Kasumi-1 (cell line): ENCODE measurements at regions not wholly inside any gene's neighbourhood (a gene's known extent, or its start where the extent isn't known, plus 50 kb on each side); places are given as distances from the start of the nearest gene placed in this dataset.
A peak's percentile ranks its signal among the peaks of the same experiment; 100 is the strongest.
"Not testable (repeated sequence)": the region's sequence is repeated elsewhere in the genome, so short reads cannot be mapped to it uniquely, and the experiment has no call there.

ENCODE experiments used
- DNase-seq, 2 experiments: peaks; one replicate each; lab custom pipeline; 2025; lab: John Stamatoyannopoulos, UW

DNA sequence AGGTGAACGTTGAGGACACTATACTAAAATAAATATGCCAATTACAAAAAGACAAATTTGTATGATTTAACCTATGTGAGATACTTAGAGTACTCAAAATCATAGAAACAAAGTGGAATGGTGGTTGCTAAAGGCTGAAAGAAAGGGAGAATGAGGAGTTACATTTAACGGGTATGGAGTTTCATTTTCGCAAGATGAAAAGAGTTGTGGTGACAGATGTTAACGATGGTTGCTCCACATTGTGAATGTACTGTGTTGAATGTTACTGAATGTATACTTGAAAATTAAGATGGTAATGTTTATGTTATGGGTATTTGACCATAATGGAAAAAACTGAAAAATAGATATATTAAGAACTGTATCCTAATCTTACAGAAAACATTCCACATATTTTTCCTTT, 51.3 kb upstream of the MOCS2 start:
- no peak for DNase-seq

DNA sequence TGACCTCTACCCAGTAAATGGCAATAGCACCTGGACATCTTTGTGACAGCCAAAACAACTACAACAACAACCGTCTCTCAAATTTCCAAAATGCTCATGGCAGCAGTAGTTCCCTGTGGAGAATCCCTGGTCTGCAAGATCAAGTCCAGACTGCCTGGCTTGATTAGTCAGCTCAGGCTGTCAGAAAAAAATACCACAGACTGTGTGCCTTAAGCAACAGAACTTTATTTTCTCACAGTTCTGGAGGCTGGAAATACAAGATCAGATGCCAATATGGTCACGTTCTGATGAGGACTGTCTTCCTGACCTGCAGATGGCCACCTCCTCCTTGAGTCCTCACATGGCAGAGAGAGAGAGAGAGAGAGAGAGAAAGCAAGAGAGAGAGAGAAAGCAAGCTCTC, 52.3 kb upstream of the MOCS2 start:
- no peak for DNase-seq

DNA sequence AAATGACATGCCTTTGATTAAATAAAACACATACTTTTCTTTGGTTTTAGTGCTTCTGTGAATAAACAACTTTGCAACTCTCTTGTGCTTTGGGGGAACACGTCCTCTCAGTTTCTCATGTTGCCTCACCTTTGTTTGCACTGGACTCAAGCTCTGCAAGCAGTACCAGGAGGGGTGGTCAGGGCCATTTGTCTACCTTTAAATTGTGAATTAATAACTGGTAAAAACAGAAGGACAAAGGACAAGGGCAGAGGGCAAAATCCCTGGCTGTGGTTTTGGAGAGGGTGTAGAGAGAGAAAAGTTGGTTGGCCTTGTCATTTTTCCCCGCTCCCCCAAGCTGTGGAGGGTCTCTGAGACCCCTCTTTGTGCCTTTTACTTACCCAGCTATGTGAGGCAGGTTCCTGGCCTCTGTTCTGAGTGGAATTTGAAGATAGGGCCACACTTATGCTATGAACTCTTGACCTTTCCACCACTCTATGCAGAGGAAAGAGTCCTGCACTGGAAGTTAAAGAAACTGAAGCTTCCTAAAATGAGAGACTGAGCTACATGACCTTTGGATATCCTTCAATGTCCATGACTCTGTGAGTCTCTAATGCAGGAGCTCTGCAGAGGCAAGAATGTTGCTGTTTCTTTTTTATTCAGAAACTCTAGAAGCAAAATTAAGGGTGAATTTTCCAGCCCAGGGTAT, 55.1 kb upstream of the MOCS2 start:
- no peak for DNase-seq

DNA sequence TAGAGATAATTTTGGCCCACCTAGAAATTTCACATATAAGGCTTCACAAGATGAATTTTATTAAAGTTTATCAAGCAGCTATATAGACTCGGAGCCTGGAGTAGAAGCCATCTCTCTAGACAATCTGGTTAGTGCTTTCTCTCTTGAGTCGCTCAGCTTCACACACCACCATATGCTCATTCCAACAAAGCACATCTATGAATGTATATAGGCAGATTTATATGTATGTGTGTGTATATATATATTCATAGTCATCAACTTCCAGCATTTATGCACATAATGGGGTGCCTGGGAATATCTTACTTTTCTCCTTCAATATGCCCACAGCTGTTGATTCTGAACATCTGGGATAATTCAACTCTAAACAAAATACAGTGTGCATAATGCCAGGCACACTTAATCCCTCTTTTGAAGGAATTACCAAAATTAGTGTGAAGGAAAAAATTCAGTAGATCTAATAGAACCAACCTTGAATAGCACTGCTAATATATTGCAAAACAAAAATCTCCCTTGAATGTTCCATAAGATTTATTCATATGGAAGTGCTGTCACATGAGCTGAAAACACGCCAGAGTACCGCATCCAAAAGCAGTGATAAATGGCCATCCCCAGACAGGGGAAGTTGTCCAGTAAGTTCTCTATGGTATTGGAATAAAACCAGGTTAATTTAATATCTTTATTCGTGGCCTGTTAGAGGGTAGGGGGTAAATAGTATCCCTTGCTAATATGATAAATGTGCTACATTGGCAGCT, 56.0 kb upstream of the MOCS2 start:
- DNase-seq, result no peak

DNA sequence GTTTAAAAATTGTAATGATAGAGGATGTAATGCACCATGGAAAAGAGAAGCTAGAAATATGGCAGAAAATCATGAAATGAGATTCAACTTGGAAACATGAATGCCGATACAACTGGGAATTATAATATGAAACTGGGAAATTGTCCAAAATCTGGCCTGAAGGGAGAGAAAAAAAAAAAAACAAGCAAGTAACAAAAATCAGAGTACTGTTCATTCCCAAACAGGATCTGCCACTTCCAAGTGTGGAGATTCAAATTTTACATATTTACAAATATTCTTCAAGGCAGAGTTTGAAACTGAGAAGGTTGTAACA, 56.6 kb upstream of the MOCS2 start:
- DNase-seq, result no peak

DNA sequence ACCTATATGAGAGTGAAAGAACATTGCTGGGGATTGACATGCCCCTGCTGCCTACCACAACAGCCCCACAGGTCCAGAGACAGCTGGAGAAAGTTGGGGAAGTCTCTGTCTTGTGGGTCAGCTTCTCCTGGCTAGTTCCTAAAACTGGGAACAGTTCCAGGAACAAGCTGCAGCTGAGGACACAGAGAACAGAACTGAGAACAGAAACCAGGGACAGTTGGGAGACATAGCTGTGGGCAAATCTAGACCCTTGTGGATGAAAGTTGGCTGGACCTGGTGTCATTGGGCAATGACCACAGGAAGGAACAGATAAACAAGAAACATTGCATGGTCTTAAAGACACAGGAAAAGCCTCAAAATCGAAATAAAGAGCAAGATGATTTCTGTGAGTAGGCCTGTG, 58.3 kb upstream of the MOCS2 start:
- DNase-seq, result no peak

DNA sequence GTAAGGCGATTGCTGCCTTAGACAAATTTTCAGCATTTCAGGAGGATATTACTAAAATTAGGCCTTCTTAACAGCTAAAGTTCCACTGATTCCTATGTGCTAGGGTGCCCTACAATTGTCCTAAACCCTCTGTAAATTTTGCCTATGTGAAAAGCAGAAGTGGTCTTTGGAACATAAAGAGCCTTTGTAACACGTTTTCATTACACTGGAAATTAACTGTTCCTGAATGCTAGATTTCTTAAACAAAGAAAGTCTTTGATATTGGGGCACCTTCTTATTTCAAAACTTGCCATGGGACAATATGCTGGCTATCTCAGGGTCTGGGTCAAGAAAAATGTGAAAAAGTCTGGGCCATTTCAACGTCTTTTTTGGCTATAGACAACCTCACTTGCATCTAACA, 60.4 kb upstream of the MOCS2 start:
- no peak for DNase-seq

DNA sequence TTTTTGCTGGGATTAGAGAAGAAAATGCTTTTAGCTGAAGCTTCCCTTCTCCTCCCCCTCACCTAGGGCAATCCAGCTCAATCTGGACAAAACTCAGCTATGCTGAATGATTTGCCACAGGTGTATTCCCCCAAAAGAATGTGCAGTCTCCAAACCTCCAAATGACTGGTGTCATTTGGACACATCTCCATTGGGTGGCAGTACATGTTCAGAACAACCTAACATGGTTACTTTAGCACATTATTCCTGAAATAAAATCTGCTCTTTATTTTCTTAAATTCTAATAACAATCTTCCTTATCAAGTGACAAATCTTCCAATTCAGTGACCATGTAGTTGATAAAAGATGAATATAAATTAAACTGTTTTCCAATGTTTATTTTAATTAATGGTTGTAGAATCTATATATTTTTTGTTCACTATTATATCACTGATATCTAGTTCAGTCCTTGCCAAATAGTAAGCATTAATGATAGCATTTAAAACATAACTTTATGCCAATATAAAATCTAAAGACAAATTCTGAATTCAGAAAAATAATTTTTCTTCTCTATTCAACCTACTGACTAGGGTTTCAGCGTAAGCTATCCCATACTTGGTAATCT, 61.3 kb upstream of the MOCS2 start:
- DNase-seq, result peak; percentile 17 to 43

DNA sequence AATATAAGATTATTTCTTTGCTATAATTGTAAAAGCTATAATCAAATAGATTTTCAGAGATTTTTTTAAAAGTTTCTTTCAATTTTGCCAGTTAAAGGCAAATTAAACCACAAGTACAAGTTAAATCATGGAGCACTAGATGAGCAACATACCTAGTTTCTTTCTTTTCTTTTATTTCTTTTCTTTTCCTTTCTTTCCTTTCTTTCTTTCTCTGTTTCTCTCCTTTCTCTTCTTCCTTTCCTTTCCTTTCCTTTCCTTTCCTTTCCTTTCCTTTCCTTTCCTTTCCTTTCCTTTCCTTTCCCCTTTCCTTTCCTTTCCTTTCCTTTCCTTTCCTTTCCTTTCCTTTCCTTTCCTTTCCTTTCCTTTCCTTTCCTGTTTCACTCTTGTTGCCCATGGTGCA, 62.5 kb upstream of the MOCS2 start:
- DNase-seq, result not testable (repeated sequence)

DNA sequence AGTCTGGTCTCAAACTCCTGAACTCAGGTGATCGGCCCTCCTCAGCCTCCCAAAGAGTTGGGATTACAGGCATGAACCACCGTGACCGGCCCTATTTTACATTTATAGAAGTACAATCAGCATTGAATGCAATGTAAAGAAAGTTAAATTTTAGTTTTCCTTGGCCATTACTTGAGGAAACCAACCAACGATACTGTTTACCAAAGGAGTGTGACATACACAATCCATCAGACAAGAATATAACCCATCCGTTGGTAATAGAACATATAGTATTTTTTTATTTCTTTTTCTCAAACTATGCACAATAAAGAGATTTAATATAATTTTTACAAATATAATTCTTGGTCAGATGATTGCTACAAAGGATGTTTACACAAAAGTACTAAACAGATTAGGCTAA, 63.1 kb upstream of the MOCS2 start:
- DNase-seq, result no peak

DNA sequence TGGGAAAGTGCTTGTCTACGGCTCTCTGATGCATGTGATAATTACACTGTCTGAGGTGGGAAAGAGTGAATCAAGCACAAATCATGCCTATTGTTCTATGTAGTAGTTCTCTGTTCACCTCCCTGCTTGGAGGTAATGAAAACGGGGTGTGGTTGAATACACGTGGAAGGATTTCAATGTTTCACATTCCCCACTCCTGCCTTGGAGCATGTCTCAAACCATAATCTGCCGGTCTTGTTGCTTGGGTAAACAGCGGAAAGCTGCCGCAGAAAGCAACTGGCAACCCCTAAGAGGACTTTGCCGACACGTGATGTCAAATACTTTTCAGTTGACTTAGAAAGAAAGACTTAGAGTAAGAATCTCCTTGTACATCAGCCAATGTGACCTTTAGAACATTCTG, 63.5 kb upstream of the MOCS2 start:
- DNase-seq, result no peak

DNA sequence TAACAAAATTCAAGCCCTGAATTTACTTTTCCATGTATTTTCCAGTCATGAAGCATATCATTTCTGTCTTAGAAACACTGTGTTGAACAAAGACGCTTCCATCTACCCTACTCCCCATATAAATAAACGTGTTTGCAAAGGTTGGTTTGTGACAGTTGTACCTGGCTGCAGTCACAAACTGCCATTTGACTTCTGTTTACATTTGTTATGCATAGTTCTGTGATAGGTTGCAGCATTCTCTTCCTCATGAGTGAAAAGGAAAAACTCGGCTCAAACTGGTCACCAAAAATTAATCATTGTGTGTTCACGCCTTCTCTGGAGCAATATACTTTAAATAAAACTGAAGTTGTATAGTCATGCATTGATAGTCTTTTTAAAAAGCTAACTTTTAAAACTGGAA, 69.3 kb upstream of the MOCS2 start:
- no peak for DNase-seq

DNA sequence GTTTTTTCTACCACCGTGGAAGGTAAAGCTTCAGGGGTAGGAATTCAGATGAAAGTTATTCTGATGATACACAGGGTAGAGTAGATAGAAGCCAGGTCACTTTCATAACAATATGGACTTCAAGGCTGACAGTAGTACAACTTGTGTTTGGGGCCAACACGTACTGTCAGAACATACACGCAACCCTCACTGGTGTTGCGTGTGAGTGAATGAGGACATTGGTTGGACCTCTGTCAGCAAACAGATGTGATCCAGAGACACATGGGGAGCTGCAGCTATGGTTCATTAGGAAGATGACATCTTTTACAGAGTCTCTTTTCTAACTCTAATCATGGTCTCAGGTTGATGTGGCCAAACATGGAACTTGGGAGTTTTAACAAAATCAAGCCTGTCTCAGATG, 70.1 kb upstream of the MOCS2 start:
- DNase-seq, result no peak

DNA sequence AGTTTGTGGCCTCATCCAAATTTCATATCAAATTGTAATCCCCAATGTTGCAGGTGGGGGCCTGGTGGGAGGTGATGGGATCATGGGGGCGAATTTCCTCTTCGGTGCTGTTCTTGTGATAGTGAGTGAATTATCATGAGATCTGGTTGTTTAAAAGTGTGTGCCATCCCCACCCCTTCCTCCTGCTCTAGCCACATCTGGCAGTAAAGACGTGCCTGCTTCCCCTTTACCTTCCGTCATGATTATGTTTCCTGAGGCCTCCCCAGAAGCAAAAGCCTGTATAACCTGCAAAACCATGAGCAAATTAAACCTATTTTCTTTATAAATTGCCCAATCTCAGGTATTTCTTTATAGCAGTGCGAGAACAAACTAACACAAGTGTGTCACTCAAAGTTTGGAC, 71.0 kb upstream of the MOCS2 start:
- peak; percentile 56 to 61 for DNase-seq

DNA sequence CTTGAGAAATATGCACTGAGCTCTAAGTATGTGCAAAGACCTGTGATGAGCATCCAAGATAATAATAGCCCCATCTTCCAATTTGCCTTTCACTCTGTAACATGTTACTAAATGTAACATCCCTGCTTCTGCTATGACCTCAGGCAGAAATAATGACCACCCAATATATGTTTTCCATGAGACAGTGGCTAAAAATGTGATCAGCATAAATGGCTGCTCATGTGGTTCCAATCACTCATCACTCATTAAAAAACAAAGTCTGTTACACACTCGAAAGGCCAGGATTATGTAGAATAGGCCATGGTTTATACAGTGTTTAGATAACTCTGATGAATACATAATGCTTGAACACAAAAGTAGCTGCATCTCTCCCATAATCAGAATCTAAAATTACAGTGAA, 71.4 kb upstream of the MOCS2 start:
- no peak for DNase-seq

DNA sequence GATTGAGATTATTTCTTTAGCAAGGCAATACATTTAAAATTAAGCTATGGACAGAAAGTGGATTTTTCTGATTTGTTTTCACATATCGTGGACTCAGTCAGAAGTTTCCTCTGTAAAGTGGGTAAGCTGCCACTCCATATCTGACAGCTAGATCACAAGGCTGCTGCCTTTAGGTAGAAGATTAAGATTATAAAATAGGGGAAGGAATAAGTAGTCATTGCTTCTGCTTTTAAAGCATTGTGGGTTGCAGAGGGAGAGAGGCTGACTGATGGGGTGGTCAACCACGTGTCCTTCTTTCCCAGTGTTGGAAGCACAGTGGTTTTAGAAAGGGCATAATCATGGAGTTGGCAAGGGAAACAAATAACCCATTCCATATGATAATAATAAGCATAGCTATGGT, 74.3 kb upstream of the MOCS2 start:
- peak in 1 of 2 experiments; percentile 9 for DNase-seq

DNA sequence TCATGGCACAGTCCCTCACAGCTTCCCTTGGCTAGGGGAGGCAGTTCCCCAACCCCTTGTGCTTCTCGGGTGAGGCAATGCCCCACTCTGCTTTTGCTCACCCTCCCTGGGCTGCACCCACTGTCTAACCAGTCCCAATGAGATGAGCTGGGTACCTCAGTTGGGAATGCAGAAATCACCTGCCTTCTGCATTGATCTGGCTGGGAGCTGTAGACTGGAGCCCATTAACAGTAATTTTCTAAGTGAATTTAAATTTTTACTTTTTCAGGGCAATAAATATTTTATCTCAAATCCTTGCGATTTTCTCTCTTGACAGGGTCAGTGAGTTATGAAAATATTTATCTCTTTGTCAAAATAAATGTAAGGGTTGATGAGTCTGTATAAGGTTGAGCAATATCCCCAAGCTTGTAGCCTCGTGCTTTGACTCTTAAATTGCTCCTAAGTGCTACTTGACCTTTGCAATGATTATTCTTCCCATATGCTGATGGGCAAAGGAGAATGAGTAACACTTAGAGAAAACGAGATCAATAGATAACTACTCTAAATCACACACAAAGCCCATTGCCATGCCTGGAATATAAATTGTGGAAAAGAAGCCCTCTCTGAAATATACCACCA, 82.1 kb upstream of the MOCS2 start:
- DNase-seq, result no peak

DNA sequence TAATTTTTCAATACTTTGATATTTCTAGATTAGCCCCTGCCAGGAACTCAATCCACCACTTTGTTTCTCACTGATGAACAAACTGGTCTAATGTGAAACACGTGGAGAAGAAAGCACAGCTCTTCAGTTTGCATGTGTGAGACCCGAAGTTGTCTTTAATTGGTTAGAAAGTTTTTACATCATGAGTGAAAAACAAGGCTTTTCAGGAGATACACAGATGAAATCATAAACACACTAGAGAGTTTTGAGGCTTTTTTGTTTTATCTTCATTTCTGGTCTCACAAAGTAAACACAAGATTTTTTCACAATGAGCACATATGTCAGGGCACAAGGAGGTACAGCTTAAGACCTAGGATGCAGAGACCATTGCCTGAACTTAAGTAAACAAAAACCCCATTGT, 84.5 kb upstream of the MOCS2 start:
- DNase-seq, result no peak

DNA sequence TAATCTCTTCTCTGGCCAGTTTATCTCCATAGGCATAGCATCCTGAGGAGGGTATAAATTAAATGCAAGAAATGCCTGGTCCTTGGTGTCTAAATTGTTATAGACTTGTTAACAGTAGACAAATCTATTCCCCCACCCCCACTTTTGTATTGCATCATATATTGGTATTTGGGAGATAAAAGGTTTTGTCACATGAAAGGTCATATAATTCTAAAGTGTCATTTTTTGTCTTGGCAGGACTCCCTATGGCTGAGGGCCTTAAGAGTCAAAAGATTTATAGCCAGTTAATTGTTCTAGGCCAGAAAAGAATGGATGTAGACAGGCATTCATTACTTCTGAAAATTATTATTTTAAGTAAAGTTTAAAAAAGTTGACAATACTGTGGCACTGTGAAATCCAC, 90.3 kb upstream of the MOCS2 start:
- no peak for DNase-seq

DNA sequence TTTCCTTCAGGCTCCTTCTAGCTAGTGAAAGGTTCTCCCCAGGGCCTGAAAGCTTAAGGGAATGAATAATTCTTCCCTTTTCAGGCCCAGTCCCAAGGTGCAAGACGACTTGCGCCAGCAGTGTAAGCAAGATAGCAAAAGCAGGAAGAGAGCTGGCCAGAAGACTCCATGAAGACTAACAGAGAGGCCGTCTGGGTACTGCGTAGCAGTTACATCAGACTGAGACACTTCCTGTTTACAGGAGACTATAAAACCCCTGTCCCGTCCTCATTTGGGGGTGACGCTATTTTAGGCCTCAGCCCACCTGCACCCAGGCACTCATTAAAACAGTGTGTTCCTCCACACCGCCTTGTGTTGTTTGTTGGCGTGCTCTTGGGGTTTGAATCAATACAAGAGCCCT, 90.7 kb upstream of the MOCS2 start:
- DNase-seq, result no peak

DNA sequence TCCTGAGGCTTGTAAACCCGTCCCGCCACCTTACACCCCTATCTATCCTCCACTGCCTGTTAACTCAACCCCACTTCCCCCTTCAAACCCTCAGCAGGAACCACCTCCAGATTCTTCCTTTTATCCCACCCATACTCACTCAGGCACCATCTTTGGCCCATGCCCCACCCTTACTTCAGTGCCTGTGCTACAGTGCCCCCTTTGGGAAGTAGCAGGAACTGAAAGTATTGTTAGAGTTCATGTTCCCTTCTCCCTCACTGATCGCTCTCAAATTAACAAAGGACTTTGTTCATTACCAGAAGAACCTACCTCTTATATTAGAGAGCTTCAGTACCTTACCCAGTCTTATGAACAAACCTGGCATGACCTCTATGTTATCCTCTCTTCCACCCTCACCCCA, 92.2 kb upstream of the MOCS2 start:
- peak; percentile 4 to 17 for DNase-seq

DNA sequence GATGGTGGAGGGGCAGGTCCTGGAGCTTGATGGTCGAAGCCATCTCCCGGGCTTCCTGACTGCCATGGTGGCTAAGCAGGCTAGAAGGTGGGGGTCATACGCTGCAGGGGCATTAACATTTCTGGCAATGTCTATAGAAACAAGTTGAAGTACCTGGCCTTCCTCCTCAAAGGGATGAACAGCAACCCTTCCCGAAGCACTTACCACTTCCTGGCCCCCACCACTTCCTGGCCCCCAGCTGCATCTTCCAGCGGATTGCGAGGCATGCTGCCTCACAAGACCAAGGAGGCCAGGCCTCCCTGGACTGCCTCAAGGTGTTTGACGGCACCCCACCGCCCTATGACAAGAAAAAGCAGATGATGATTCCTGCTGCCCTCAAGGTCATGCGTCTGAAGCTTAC, 97.0 kb upstream of the MOCS2 start:
- no peak for DNase-seq

DNA sequence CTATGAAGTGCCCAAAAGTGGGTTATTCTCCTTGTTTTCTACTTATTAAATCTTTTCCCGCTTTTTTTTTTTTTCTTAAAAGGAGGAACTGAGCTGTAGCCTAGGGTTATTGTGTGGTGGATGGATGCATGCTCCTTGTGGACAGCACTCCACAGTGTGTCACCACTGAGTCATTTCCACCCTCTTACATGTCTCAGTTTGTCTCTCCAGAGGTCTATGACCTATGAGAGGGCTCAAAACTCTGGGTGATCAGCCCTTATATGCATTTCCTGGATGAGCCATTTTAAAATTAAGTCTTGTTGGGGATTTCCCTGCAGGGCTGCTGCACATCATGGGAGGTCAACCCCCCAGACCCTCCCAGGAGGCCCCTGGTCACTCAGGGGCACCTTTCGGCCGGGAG, 102.2 kb upstream of the MOCS2 start:
- no peak for DNase-seq
